GM18858 (cell line): ENCODE measurements at regions not wholly inside any gene's neighbourhood (a gene's known extent, or its start where the extent isn't known, plus 50 kb on each side); places are given as distances from the start of the nearest gene placed in this dataset.

Experiments used
- ATAC-seq: cut with Tn5 transposase; IDR thresholded peaks from one replicate; pipeline ENCODE4 v1.9.1; 2021; ENCODE audit not compliant: unreplicated experiment

GRCh38 chrX:107560041-107560440 is 68.3 kb upstream of the PRPS1 start:
- ATAC-seq, result no peak

DNA sequence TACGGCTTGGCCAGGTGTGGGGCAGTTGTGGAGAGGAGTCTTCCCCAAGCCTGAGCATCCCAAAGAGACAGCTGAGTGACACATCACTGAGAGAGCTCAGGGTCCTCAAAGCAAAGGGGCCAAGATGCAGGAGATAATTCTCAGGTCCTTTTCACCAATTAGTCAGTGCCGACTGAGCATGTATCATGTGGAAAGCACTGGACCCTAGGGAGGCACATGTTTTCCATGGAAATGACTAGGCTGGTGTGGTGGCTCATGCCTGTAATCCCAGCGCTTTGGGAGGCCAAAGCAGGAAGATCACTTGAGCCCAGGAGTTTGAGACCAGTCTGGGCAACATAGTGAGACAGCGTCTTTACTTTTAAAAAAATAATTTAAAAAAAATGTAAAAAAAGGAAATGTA is 67.3 kb upstream of the PRPS1 start:
- no peak for ATAC-seq

DNA sequence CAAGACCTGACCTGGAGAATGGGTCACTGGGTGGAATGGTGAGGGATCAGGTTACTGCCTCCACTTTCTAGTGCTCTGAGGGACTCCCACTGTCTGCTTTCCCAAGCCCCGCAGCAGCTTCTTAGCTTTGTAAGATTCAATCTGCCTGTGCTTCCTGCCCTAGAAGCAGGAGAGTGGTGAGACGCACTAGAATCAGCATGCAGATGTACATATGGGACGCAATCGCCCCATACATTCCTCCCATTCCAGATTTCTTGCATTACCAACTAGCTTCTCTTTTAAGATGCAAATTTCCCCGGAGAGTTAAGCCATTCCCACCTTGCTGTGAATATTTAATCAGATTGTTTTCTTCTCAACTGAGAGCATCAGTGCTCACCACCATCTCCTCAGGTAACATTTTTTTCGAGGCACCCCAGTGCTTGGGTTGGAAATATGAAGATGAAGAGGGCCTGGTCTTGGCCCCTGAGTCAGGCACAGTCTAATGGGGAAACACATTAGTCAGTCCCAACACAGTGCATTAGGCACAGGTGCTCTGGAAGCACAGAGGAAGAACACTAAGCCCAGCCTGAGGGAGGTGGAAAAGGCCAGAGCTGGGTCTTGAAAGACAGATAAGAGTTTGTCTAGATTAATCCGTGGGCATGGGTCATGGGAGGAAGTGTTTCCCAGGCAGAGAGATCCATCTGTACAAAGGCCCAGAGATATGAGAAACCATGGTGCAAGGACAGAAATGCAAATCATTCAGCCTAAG is 66.7 kb upstream of the PRPS1 start:
- ATAC-seq, result no peak

DNA sequence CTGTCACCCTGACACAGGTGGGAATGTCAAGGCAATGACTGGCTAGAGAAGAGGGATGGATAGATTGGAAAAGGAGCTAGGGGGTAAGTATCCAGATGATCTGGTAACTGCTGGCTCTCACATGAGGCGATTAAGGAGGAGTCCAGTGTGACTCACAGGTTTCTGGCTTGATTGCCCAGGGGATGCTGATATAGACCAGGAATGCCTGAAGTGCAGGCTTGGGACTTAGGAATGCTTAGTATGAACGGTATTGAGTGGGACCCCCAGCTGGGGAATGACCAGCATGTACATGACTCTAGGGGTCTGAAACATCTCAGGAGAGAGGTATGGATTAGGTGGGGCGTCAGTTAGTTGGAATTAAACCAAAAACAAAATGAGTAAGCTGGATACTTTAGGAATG is 65.8 kb upstream of the PRPS1 start:
- ATAC-seq, result no peak

DNA sequence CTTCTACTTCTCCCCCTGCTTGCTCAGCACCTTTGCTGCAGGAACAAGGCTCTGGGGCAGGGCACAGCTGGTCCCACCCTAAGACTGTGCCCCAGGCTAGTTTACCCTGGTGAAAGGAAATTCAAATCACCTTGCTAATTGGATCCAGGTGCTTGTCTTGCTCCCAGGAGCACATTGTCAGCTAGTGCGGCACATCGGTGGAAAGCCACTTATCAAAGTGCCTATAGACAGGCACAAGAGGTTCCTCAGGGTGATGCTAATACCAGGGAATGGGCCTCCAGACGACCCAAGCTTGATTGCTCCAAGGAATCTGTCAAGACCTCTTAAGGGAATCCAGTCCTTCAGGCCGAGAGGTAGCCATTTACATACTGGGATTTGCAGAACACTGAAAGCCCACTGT is 64.5 kb upstream of the PRPS1 start:
- no peak for ATAC-seq

- ATAC-seq, result no peak
These were observed 63.3 kb upstream of the PRPS1 start for GRCh38 chrX:107565015-107565414.

- no peak for ATAC-seq
These were observed 62.2 kb upstream of the PRPS1 start for GRCh38 chrX:107565931-107566603.

DNA sequence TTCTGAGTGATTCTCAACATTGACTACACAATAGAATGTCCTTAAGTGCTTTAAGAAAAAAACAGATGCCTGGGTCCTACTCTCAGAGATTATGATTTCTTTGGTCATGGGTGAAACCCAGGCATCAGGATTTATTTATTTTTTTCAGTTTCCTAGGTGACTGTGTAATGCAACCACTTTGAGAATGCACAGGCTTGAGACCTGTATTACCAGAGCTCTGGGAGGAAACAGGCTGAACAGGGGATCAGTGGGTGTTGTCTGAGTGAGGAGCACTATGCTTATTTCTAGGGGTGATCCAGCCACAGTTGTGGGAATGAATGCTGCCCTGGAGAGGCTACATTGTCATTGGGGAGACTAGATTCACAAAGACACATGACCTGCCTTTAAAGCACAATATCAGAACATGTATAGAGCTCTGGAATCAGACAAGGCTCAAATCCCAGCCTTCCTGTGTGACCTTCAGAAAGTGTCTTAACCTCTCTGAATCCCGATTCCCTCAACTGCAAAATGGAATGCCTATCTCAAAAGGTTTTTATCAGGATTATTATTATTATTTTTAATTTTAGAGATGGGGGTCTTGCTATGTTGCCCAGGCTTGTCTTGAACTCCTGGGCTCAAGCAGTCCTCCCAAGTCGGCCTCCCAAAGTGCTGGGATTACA is 61.6 kb upstream of the PRPS1 start:
- no peak for ATAC-seq

DNA sequence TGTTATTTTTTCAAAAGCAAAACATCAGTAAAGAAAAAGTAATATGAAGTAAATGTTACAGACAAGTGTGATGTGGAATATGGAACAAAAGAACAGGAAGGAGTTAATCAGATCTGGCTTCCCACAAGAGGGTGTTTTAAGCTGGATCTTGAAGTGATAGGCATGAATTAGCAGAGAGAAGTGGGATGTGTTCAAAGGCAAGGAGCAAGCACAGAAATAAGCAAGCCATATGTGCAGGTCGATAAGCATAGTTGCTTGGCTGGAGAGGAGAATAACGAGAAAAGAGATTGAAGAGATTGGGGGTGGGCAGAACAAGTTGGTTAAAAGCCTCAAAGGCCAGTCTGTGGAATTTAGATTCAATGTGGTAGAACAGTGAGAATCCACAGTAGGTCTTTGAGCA is 60.9 kb upstream of the PRPS1 start:
- no peak for ATAC-seq

DNA sequence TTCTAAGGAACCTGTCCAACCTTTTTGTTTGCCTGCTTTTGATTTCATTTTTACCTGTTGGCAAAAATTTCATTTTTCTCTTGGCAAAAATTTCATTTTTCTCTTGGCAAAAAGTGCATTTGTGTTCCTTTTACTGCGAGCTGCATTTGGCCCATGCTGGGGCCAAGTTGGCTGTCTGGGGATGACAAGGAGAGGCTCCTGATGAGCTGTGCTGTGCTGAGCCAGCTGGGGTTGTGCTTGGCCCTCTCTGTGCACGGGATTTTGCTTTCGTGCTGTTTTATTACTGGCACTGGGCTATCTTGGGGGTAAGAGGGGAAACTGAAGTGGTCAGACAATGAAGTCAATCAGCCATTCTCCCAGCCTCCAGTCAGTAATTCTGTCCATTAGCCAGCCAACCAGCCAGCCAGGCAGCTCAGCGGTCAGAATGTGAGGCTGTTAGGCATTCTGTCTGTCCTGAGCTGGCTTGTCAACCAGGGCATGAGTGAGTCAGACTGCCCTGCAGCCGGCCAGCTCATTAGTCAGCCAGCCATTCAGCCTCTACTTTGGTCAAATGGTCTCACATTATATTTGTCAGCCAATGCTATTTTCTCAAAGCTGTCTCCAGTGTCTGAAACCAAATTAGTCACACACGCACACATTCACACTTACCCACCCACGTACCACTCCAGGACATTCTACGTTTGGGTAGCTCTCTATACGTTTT is 56.9 kb upstream of the PRPS1 start:
- no peak for ATAC-seq

- no peak for ATAC-seq
These were observed 55.3 kb upstream of the PRPS1 start for GRCh38 chrX:107573016-107573415.

DNA sequence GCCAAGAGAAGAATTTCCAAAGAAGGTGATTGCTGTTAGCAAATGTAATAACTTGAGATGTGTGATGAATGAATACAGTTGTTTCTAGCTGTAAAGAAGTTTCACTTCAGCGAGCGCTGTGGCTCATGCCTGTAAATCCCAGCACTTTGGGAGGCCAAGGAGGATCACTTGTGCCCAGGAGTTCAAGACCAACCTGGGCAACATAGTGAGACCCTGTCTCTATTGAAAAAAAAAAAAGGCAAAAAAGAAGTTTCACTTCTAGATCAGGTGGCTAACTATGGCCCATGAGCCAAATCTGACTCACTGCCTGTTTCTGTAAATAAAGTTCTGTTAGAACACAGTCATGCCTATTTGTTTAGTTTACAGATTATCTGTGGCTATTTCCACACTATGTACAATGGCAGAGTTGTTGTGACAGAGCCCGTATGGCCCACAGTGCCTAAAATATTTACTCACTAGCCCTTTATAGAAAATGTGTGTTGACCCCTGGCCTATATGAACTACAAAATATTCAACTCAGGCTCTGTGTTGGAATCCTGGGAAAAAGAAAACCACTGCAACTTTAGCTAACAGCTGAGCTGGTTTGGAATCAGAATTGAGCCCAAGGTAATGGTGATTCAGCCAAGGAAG is 54.1 kb upstream of the PRPS1 start:
- ATAC-seq, result no peak

GRCh38 chrX:107574711-107575110 is 53.6 kb upstream of the PRPS1 start:
- no peak for ATAC-seq

- no peak for ATAC-seq
These were observed 51.9 kb upstream of the PRPS1 start for GRCh38 chrX:107576392-107576791.

GRCh38 chrX:107576841-107577240 is 51.5 kb upstream of the PRPS1 start:
- peak; percentile 84 for ATAC-seq

GRCh38 chrX:107577933-107578332 is 50.4 kb upstream of the PRPS1 start:
- no peak for ATAC-seq
